Transverse colon (tissue), 4 donors: ENCODE measurements at regions not wholly inside any gene's neighbourhood (a gene's known extent, or its start where the extent isn't known, plus 50 kb on each side); places are given as distances from the start of the nearest gene placed in this dataset.

ENCODE experiments used
- DNase-seq: peaks from one replicate; pipeline ENCODE4 v3.0.0-alpha.2; 2019
- H3K27ac ChIP-seq, 4 donors: fragments of 200-600 bp; sonication (generic); 2 replicates each; pipeline ENCODE4 v1.5.1; 2016 to 2018; ENCODE audit warnings: inconsistent platforms in 4 of 4
- H3K27me3 ChIP-seq: fragments of 200-600 bp; sonication (generic); 2 replicates; pipeline ENCODE4 v1.5.1; 2017; ENCODE audit warnings: inconsistent platforms
- H3K36me3 ChIP-seq, 4 donors: fragments of 200-600 bp; sonication (generic); 2 replicates each; pipeline ENCODE4 v1.5.1; 2017 to 2019; ENCODE audit warnings: inconsistent platforms in 4 of 4
- H3K4me1 ChIP-seq, 4 donors: fragments of 200-600 bp; sonication (generic); 2 replicates each; pipeline ENCODE4 v1.5.1; 2017 to 2020; ENCODE audit warnings: inconsistent platforms in 4 of 4
- H3K4me3 ChIP-seq, 4 donors: fragments of 200-600 bp; sonication (generic); 1 replicate in 1 of 4; 2 replicates in 3 of 4; pipeline versions ENCODE4 v1.5.1 to v1.6.1; 2017 to 2019; ENCODE audit warnings: inconsistent platforms in 4 of 4
- H3K9me3 ChIP-seq, 2 donors: fragments of 200-600 bp; sonication (generic); 2 replicates each; pipeline ENCODE4 v1.5.1; 2017 to 2019; ENCODE audit warnings: inconsistent platforms in 2 of 2
- EP300 ChIP-seq: sonication (generic); formaldehyde crosslinking; IDR thresholded peaks from one replicate; pipeline ENCODE4 v1.6.1; 2017; ENCODE audit warnings: antibody characterized with exemption, low read depth
- POLR2A ChIP-seq: fragments of 450-650 bp; IDR thresholded peaks from one replicate; pipeline ENCODE4 v1.6.1; 2016; ENCODE audit warnings: antibody characterized with exemption, mild to moderate bottlenecking, moderate library complexity
- POLR2AphosphoS5 ChIP-seq, 3 donors: sonication (generic); formaldehyde crosslinking; IDR thresholded peaks; one replicate each; pipeline ENCODE4 v1.6.1; 2016; ENCODE audit warnings: antibody characterized with exemption in 3 of 3
- WGBS, 2 donors: methylation state at CpG; one replicate each; pipeline ENCODE4 v1.1.5; 2018; ENCODE audit warnings: low coverage in 1 of 2; 5-methylcytosine and 5-hydroxymethylcytosine counted together
- in situ Hi-C, 4 donors: fragments of 200-750 bp; cut with MboI; loops; one replicate each; pipeline versions ENCODE4 v1.15.0 to v1.15.1; 2017; ENCODE audit warnings: low sequenced_read_pairs in 3 of 4, low pct_ligation_motif_present in 1 of 4, low pct_unique_long_range_greater_than_20kb in 1 of 4
- intact Hi-C: fragments of 100-400 bp; cut with DNase I; formaldehyde crosslinking; loops from one replicate; pipeline ENCODE4 v1.15.1; 2023; ENCODE audit warnings: low total_unique reads
- TF ChIP-seq, protein P1 (sequence below), 5 experiments: fragments of 200-600 bp in 3 of 5; fragments of 450-650 bp in 2 of 5; sonication (generic) in 3 of 5; IDR thresholded peaks; 1 replicate in 2 of 5; 2 replicates in 3 of 5; pipeline ENCODE4 v1.5.1; 2016 to 2017; ENCODE audit warnings: antibody characterized with exemption in 5 of 5, inconsistent platforms in 3 of 5, mild to moderate bottlenecking in 2 of 5, moderate library complexity in 1 of 5

DNA sequence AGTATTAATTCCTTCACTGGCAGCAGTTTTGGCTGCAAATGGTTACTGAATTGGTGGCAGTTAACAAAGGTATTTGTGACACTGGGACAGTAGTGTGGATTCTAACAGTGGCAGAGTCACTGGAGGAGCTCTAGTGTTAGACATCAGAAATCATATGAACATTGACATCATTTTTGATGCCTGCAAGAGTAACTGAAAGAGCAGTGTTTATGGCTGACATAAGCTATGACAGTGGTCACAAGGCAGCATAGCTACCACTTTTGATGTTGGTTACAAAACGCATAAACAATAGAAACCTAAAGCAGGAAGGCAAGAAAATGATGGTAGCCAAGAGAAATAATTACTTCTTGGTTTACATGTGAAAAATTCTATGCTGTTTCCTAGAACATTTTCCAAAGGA lies 326.7 kb upstream of the MAN1A1 start:
- intact Hi-C loops = no loop called here
- no peak for DNase-seq
- 81 to 90% methylated on average over 1 of the region's 1 CpG for WGBS, 2 donors
- Histone ChIP-seq H3K4me3 (no peak overlapping the region), H3K9me3 (no peaks in the 10 kb centered on the region), H3K4me1 (peaks cover 0 to 8% (median 2%) of the 10 kb centered on the region in 4 donors), H3K27me3 (no peaks in the 10 kb centered on the region), H3K27ac (no peak overlapping the region), H3K36me3 (no peaks in the 10 kb centered on the region)
- in situ Hi-C loops = no loop called here
- TF ChIP-seq POLR2AphosphoS5 (IDR thresholded peaks at IDR 0.05) (no peak), POLR2A (no peak), EP300 (no peak)
- TF ChIP-seq, protein P1, sequence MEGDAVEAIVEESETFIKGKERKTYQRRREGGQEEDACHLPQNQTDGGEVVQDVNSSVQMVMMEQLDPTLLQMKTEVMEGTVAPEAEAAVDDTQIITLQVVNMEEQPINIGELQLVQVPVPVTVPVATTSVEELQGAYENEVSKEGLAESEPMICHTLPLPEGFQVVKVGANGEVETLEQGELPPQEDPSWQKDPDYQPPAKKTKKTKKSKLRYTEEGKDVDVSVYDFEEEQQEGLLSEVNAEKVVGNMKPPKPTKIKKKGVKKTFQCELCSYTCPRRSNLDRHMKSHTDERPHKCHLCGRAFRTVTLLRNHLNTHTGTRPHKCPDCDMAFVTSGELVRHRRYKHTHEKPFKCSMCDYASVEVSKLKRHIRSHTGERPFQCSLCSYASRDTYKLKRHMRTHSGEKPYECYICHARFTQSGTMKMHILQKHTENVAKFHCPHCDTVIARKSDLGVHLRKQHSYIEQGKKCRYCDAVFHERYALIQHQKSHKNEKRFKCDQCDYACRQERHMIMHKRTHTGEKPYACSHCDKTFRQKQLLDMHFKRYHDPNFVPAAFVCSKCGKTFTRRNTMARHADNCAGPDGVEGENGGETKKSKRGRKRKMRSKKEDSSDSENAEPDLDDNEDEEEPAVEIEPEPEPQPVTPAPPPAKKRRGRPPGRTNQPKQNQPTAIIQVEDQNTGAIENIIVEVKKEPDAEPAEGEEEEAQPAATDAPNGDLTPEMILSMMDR (IDR thresholded peaks at IDR 0.05) = no peak

DNA sequence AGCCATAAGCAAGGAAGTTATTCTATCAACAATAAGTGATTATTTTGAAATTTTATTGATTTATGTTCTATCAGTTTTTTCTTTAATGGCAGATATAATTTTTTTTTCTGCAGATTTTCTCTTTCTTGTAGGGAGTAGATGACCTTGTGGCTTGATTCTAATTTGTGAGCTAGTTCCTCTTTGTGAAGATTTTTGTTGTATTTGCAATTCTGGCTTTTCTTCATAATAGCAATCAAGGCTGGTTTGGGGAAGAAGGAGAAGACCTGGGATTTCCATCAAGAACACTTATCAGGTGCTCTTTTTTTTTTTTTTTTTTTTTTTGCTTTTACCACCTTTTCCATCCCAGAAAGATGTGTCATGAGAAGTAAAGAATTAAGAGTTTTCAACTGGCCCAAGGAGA lies 324.2 kb upstream of the MAN1A1 start:
- no peaks in the 10 kb centered on the region for H3K27me3 ChIP-seq
- H3K4me1 ChIP-seq = peaks cover 0 to 8% (median 2%) of the 10 kb centered on the region in 4 donors
- no peak for TF ChIP-seq EP300
- TF ChIP-seq, protein P1 (IDR thresholded peaks at IDR 0.05) = no peak
- no peak for TF ChIP-seq POLR2AphosphoS5 (IDR thresholded peaks at IDR 0.05)
- TF ChIP-seq POLR2A = no peak
- in situ Hi-C loops = no loop called here
- no peaks in the 10 kb centered on the region for H3K36me3 ChIP-seq
- H3K4me3 ChIP-seq = no peak overlapping the region
- intact Hi-C loops = no loop called here
- no peak overlapping the region for H3K27ac ChIP-seq
- no peak for DNase-seq
- H3K9me3 ChIP-seq = no peaks in the 10 kb centered on the region

DNA sequence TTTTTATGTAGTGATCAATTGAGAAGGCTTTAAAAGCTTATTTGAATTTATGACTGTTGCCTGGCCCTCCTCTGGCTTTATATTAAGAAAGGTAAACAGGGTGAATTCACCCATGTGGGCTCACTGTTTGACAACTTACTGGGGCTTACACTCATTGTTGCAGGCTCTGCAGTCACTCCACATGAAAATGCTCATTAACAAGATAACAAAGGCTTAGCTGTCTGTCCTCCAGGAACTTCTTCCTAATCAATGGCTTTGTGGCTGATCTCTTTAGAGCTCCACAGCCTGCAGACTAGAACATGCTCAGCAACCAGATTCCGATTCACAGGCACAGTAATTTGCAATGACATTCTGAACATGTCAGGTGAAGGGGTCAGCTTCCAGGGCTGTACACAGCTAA lies 323.2 kb upstream of the MAN1A1 start:
- DNase-seq = no peak
- H3K4me1 ChIP-seq = peaks cover 0 to 8% (median 2%) of the 10 kb centered on the region in 4 donors
- H3K27ac ChIP-seq = no peak overlapping the region
- intact Hi-C loops = no loop called here
- 67 to 86% methylated on average over 1 of the region's 1 CpG for WGBS, 2 donors
- in situ Hi-C loops = no loop called here
- TF ChIP-seq EP300 (no peak), POLR2AphosphoS5 (IDR thresholded peaks at IDR 0.05) (no peak), POLR2A (no peak)
- TF ChIP-seq, protein P1 (IDR thresholded peaks at IDR 0.05) = no peak
- H3K36me3 ChIP-seq = no peaks in the 10 kb centered on the region
- H3K9me3 ChIP-seq = no peaks in the 10 kb centered on the region
- H3K4me3 ChIP-seq = no peak overlapping the region
- H3K27me3 ChIP-seq = no peaks in the 10 kb centered on the region

DNA sequence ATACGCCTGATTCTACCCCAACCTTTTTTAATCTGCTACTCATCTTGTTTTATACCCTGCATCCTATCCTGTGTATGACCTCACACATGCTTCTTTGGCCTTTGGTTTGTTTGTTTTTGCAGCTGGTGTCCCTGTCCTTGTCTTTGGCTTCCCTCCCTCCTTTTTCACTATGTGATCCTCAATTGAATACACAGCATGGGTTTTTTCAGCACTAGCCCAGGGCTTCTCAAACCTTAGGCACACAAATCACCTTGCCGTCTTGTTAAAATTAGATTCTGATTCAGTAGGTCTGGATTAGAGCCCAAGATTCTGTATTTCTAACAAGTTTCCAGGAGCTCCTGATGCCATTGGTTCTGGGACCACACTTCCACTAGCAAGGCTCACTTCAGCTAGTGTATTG lies 321.5 kb upstream of the MAN1A1 start:
- Histone ChIP-seq H3K4me1 (no peaks in the 10 kb centered on the region), H3K27me3 (no peaks in the 10 kb centered on the region), H3K9me3 (no peaks in the 10 kb centered on the region), H3K4me3 (no peak overlapping the region), H3K27ac (no peak overlapping the region), H3K36me3 (no peaks in the 10 kb centered on the region)
- in situ Hi-C loops = no loop called here
- no peak for DNase-seq
- 73 to 92% methylated on average over 1 to 2 of the region's 2 CpGs for WGBS, 2 donors
- TF ChIP-seq EP300 (no peak), POLR2A (no peak), POLR2AphosphoS5 (IDR thresholded peaks at IDR 0.05) (no peak)
- TF ChIP-seq, protein P1 (IDR thresholded peaks at IDR 0.05) = no peak
- intact Hi-C loops = no loop called here
